IPS DF 4.7 (cell line): ENCODE measurements at regions not wholly inside any gene's neighbourhood (a gene's known extent, or its start where the extent isn't known, plus 50 kb on each side); places are given as distances from the start of the nearest gene placed in this dataset.

Experiments
- DNase-seq: peaks from one replicate; pipeline ENCODE4 v3.0.0-alpha.2; 2013; ENCODE audit warnings: low spot score; ENCODE audit errors: extremely low read depth

- DNase-seq = no peak
These were observed 213.5 kb upstream of the LHX5 start for GRCh38 chr12:113684908-113685782.

DNA sequence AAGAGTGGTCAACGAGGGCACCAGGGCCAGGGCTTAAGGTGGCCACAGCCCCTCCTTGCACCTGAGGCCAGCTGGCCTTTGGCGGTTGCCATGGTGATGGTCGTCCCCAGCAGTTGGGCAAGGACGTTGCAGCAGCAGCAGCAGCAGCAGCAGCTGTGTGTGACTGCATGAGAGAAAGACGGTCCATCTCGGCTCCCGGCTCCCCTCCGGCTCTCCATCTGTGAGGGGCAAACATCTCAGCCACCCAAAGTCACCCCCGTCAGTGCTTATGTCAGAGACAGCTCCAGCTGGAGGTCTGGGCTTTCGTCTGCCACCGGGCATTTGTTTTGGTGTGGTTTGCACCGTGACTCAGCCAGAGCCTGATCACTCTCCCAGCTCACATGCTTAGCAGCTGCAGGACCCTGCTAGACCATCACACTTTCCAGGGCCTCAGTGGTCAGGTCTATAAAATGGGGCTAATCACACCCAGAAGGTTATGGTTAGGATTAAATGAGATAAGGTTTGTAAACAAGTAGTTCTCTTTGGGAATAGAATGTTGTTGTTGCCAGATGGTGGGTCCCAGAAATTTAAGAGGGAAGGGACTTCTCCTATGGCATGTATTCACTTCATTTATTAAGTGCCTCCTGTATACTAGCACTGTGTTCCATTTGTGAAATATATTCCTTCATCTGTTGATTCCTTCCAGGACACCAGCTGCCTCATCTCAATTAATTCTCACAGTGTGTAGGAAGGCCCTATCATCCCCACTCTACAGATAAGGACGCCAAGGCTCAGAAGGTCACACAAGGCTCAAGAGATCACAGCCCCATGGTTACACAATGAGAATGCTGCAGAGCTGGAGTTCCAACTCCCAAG is 212.6 kb upstream of the LHX5 start:
- DNase-seq = no peak

DNA sequence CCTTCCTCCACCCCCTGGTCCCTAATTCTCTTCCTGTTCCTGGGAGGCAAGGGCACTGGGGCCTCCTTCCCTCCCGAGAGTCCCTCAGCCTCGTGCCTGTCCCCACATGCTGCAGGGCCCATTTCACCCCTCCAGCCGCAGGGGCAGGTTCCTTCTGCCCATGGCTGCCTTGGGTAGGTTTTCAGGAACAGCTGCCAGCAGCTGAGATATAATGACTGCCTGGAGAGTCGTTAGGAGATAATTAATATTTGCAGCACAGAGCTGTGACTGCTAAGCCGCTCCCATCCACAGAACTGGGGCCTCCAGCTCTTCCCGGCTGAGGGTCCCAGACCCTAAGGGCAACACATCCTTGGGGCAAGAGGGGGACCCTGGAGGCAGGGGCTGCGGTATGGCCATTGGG is 211.9 kb upstream of the LHX5 start:
- no peak for DNase-seq

DNA sequence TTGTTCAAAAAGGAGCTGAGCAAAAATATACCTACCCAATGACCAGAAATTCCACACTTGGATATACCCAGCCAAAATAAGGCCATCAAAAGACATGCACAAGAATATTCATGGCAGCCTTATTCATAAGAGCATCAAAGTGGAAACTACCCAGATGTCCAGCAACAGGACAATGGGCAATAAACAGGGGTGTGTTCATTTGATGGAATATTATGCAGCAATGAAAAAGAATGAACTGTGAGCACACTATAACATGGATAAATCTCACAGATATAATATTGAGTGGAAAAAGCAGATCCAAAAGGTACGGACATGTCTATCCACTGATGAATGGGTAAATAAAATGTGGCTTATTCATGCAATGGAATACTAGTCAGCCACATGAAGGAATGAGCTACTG is 209.2 kb upstream of the LHX5 start:
- DNase-seq = no peak

DNA sequence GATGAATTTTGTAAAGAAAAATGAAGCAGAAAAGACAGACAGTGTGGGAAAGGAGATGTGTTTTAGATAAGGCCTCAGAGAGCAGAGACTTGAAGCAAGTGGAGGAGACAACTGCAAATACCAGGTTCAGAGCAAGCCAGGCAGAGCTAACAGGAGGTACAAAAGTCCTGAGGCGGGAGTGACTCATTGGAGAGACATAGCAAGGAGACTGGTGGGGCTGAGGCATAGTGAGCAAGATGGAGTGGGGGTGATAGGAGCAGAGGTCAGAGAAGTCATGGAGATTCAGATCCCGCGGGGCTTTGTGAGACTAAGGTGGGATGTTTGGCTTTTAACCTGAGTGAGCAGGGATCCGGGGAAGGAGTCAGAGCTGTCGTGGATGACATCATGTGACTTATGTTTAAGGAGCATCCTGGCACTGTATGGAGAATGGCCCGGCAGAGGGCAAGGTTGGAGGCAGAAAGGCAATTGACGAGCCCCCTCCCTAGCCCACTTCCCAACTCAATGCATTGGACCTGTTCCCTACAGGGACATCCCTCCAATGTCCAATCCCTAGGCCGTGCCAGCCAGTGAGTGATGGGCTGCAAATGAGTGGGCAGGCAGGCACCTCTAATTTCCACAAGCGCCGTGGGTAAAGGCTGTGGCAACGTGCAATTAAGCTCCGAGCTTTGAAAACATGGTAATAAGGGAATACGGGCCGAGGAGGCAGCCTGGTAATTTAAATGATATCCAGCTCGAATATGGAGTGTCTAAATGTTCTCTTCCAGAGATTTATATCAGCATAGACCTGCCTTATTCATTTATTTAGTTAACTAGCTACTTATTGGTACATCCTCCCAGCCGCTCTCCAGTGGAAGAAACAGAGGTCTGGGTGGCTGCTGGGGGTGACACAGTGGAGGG is 206.8 kb upstream of the LHX5 start:
- DNase-seq = no peak

DNA sequence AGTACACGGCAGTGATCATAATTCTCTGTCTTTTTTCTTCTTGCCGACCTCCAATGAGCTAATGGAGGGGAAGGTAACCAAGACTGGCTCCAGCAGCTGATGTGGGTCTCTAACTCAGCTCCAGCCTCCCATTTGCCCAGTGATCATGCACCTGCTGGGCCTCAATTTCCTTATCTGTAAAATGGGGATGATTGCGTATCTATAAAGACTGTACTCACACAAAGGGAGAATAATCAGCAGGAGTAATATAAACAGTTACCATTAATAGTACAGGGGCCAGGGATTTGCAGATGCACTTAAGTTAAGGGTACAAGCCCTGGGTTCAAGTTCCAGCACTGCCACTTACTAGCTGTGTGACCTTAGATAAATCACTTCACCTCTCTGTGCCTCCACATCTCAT is 204.9 kb upstream of the LHX5 start:
- DNase-seq = no peak

- no peak for DNase-seq
These were observed 204.4 kb upstream of the LHX5 start for GRCh38 chr12:113676117-113676516.

DNA sequence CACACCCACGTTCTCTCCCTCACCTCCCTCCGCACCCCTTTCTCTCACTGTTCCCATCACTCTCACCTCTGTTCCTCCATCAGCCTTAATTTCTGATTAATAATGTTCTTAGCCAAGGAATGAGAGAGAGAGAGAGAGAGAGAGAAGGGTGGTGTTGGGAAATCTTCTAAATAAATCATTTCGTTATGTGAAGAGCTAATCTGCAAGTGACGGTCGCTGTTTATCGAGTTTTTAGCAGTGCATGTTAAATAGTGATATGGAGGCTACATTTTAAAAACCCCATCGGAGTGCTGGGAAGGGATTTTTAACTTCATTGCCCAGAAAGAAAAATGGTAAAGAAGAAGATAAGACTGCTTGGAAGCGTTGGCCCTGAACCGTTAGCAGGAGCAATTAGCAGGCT is 203.3 kb upstream of the LHX5 start:
- no peak for DNase-seq

- no peak for DNase-seq
These were observed 202.6 kb upstream of the LHX5 start for GRCh38 chr12:113674302-113674701.

DNA sequence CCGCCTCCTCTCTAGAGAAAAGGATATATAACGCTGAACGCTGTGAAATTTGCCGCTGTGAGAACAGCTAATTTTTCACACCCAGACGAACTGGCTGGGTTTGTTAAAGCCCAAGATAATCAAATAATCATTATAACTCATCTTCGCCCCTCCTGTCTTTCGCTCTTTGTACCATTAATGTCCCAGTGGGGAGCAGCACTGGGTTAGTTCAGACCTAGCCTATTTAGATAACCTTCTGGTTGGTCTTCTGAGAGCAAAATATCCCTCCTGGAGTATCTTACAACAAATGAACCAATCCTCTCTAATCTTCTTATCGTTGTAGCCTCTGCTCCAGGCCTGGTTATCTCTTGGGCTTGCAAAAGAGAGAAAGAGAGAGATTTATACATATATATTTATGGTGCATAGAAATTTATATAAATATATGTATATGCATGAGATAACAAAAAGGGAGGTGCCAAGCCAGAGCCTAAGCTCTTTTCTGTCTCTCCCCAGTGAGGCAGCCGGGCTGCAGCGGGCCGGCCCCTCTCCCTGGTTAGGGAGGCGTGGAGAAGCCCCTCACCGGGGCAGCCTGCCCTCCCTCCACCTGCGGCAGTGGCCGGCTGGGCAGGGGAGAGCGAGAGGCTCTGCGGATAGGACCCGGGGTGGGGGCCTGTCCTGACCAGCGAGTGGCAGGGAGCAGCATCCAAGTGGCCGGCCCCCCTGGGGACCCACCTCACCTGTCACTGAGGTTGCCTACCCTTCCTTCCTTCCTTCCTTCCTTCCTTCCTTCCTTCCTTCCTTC is 202.0 kb upstream of the LHX5 start:
- DNase-seq = no peak

DNA sequence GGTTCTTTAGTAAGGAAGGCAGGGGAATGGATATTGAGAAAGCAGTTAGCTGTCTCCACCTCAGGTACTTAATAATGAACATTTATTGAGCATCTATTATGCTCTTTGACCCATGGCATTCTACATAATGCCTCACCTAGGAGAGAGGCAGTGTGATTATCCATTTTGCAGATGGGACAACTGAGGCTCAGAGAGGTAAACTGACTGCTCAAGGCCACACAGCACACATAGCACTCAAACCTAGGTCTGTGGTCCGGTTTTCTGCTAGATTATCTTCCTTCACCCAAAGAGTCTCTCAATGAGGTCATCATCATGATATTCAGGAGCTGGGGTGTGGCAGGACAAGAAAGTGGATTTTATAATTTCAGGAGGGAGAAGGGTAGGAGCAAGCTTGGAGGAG is 199.1 kb upstream of the LHX5 start:
- no peak for DNase-seq

GRCh38 chr12:113667676-113668356 is 196.1 kb upstream of the LHX5 start:
- no peak for DNase-seq

- no peak for DNase-seq
These were observed 195.4 kb upstream of the LHX5 start for GRCh38 chr12:113667095-113667494.

GRCh38 chr12:113666223-113666622 is 194.6 kb upstream of the LHX5 start:
- DNase-seq = no peak

DNA sequence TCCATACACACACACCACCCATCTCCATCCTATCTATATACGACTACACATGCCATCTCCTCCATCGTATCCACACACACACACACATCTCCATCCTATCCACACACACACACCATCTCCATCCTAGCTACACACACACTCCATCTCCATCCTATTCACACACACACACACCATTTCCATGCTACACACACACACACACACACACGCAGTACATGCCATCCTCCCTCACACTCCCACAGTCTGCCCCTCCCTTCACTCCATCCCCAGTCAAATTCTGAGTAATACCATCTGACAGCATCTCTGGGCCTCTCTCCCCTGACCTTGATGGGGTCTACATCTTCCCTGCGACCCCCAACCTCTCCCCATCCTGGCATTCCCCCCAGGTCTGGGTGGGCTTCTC is 193.8 kb upstream of the LHX5 start:
- no peak for DNase-seq

DNA sequence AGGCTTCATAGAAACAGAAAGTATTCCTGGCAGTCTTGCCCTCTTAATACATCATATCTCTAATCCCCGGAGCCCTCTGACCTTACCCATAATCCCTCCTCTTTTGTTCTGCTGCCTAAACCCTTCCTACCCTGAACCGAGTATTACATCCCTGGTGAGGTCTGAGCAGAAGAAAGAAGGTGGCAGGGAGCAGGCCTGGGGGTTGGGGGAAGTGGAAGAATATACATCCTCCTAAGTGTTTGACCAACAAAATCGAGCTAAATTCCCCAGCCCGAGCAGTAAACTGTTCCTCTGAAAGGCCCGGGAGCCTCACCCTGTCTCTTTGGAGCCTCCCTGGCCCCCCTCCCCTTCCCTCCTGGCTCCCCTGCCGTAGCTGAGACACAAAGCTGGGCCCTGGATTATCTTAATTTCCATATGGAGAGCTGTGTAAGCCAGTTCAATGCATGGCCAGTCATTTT is 192.6 kb upstream of the LHX5 start:
- no peak for DNase-seq

- no peak for DNase-seq
These were observed 191.7 kb upstream of the LHX5 start for GRCh38 chr12:113663396-113663795.

- DNase-seq = no peak
These were observed 189.3 kb upstream of the LHX5 start for GRCh38 chr12:113660936-113661335.

- no peak for DNase-seq
These were observed 187.7 kb upstream of the LHX5 start for GRCh38 chr12:113659416-113659815.

DNA sequence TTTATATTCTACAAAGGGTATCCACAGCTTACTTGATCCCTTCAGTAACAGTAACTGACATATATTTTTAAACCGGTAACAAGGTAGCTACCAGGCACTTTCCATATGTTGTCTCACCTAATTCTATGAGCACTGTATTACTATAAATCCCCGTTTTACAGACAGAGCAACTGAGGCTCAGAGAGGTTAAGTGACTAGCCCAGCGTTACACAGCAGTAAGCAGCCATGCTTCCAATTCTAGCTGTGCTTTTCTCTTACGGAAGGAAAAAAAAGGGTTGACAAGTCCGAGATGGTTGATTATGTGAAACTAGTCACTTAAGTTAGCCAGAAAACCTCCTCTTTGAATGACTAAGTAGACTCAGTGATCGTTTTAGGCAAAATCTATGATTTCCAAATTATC is 187.3 kb upstream of the LHX5 start:
- no peak for DNase-seq
